Transverse colon (tissue), 3 donors: ENCODE measurements at regions not wholly inside any gene's neighbourhood (a gene's known extent, or its start where the extent isn't known, plus 50 kb on each side); places are given as distances from the start of the nearest gene placed in this dataset.

Experiments used
- EP300 ChIP-seq: sonication (generic); formaldehyde crosslinking; IDR thresholded peaks from one replicate; pipeline ENCODE4 v1.6.1; 2017; ENCODE audit warnings: antibody characterized with exemption, low read depth
- POLR2A ChIP-seq: fragments of 450-650 bp; IDR thresholded peaks from one replicate; pipeline ENCODE4 v1.6.1; 2016; ENCODE audit warnings: antibody characterized with exemption, mild to moderate bottlenecking, moderate library complexity
- TF ChIP-seq, protein P1 (sequence below), 5 experiments: fragments of 200-600 bp in 3 of 5; fragments of 450-650 bp in 2 of 5; sonication (generic) in 3 of 5; IDR thresholded peaks; 1 replicate in 2 of 5; 2 replicates in 3 of 5; pipeline ENCODE4 v1.5.1; 2016 to 2017; ENCODE audit warnings: antibody characterized with exemption in 5 of 5, inconsistent platforms in 3 of 5, mild to moderate bottlenecking in 2 of 5, moderate library complexity in 1 of 5

DNA sequence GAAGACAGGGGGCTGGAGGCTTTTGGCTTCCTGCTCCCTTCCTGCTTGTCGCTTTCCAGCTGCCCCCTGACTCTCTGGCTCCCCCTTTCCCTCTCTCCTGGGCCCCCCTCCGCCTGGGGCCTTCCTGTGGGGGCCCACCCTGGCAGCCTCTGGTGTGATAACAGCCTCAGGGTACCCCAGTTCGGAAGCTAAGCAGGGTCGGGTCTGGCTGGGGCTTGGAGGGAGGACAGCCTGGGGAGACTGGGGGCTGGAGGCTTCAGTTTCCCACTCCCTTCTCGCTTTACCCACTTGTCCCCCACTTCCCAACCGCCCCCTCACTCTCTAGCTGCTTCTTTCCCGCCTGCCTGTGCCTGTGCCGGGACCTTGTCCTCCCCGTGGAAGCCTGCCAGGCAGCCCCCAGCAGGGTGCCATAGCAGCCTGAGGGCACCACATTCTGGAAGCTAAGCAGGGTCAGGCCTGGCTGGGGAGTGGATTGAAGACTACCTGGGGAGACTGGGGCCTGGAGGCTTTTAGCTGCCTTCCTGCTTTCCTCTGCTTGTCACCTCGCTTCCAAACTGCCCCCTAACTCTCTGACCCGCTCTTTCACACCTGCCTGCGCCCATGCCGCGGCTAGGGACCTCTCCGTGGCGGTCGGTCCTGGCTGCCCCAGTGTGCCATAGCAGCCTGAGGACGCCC lies 2275.5 kb downstream of the TP53TG3F start:
- TF ChIP-seq, protein P1, sequence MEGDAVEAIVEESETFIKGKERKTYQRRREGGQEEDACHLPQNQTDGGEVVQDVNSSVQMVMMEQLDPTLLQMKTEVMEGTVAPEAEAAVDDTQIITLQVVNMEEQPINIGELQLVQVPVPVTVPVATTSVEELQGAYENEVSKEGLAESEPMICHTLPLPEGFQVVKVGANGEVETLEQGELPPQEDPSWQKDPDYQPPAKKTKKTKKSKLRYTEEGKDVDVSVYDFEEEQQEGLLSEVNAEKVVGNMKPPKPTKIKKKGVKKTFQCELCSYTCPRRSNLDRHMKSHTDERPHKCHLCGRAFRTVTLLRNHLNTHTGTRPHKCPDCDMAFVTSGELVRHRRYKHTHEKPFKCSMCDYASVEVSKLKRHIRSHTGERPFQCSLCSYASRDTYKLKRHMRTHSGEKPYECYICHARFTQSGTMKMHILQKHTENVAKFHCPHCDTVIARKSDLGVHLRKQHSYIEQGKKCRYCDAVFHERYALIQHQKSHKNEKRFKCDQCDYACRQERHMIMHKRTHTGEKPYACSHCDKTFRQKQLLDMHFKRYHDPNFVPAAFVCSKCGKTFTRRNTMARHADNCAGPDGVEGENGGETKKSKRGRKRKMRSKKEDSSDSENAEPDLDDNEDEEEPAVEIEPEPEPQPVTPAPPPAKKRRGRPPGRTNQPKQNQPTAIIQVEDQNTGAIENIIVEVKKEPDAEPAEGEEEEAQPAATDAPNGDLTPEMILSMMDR (IDR thresholded peaks at IDR 0.05), result no peak
- no peak for TF ChIP-seq POLR2A
- no peak for TF ChIP-seq EP300
